Natural killer cell treated with Interleukin-12 subunit alpha and Interleukin-12 subunit beta and Interleukin-15 and Interleukin-18, amount 100 ng/mL, for 72 hours (primary cell): ENCODE measurements at regions not wholly inside any gene's neighbourhood (a gene's known extent, or its start where the extent isn't known, plus 50 kb on each side); places are given as distances from the start of the nearest gene placed in this dataset.
"Not testable (repeated sequence)": the region's sequence is repeated elsewhere in the genome, so short reads cannot be mapped to it uniquely, and the experiment has no call there.

Experiments
- ATAC-seq, 2 donors: fragments of 150-1000 bp; cut with Tn5 transposase in 1 of 2; sonication (Bioruptor Pico), chemical (Tn5 transposase) in 1 of 2; 2 replicates each; pipeline ENCODE4 v1.10.0; 2021
- DNase-seq: peaks from one replicate; pipeline ENCODE4 v3.0.0; 2022; ENCODE audit warnings: low spot score
- H3K27ac Mint-ChIP-seq, 2 donors: 1 replicate in 1 of 2; 2 replicates in 1 of 2; pipeline ENCODE4 v1.8.0; 2022; ENCODE audit warnings: mixed read lengths in 2 of 2, mild to moderate bottlenecking in 1 of 2, moderate library complexity in 1 of 2
- H3K27me3 Mint-ChIP-seq, 2 donors: 1 replicate in 1 of 2; 2 replicates in 1 of 2; pipeline ENCODE4 v1.8.0; 2022; ENCODE audit warnings: mixed read lengths in 2 of 2
- H3K36me3 Mint-ChIP-seq: one replicate; pipeline ENCODE4 v1.8.0; 2022; ENCODE audit warnings: mixed read lengths
- H3K4me1 Mint-ChIP-seq, 2 donors: 1 replicate in 1 of 2; 2 replicates in 1 of 2; pipeline ENCODE4 v1.8.0; 2022; ENCODE audit warnings: low read depth in 2 of 2, mixed read lengths in 2 of 2, mild to moderate bottlenecking in 1 of 2
- H3K4me3 Mint-ChIP-seq: one replicate; pipeline ENCODE4 v1.8.0; 2022; ENCODE audit warnings: mixed read lengths
- H3K9me3 Mint-ChIP-seq: 2 replicates; pipeline ENCODE4 v1.8.0; 2022; ENCODE audit warnings: mixed read lengths

DNA sequence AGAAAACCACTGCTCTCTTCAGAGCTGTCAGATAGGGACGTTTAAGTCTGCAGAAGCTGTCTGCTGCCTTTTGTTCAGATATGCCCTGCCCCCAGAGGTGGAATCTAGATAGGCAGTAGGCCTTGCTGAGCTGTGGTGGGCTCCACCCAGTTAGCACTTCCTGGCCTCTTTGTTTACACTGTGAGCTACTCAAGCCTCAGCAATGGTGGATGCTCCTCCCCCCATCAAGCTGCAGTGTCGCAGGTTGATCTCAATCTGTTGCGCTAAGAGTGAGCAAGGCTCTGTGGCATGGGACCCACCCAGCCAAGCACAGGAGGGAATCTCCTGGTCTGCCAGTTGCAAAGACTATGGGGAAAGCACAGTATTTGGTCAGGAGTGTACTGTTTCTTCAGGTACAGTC, 59.2 kb upstream of the ZNF641 start:
- Mint-ChIP-seq H3K36me3 (peaks cover 28% of the 10 kb centered on the region), H3K9me3 (peaks cover 10% of the 10 kb centered on the region), H3K4me3 (peak overlapping the region; percentile 30), H3K27ac (peak overlapping the region in 1 of 2 donors; percentile 12), H3K4me1 (peaks cover 6 to 12% of the 10 kb centered on the region in 2 donors)
- H3K27me3 Mint-ChIP-seq, DNase-seq, ATAC-seq: not testable (repeated sequence)

DNA sequence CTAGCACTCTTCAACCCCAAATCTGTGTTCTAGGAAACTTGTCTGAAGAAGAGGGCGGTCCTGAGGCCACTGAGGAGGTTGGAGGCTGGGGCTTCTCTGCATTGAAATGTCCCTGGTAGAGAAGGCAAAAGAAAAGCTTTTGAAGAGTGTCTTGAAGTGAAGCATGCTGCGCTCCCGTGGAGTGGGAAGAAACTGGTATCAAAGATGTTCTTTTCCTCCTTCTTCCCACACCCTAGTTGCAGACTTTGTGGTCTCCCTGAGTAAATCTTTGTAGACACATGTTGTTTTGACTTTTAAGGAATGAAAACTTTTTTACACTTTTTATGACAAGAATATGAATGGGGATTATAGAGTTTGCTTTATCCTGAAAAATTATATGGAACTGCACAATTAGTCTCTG, 59.0 kb upstream of the ANP32D start:
- Mint-ChIP-seq H3K4me3 (no peak overlapping the region), H3K9me3 (no peaks in the 10 kb centered on the region), H3K27me3 (peaks cover 27 to 30% of the 10 kb centered on the region in 2 donors), H3K36me3 (peaks cover 24% of the 10 kb centered on the region), H3K4me1 (peaks cover 6 to 12% of the 10 kb centered on the region in 2 donors), H3K27ac (no peak overlapping the region)
- ATAC-seq (no peak), DNase-seq (no peak)

GRCh38 chr12:48414021-48414420, 58.3 kb upstream of the ANP32D start:
- DNase-seq (no peak), ATAC-seq (no peak)
- Mint-ChIP-seq H3K27ac (no peak overlapping the region), H3K36me3 (peaks cover 24% of the 10 kb centered on the region), H3K4me1 (peaks cover 6 to 12% of the 10 kb centered on the region in 2 donors), H3K4me3 (no peak overlapping the region), H3K27me3 (peaks cover 27 to 34% of the 10 kb centered on the region in 2 donors), H3K9me3 (no peaks in the 10 kb centered on the region)

DNA sequence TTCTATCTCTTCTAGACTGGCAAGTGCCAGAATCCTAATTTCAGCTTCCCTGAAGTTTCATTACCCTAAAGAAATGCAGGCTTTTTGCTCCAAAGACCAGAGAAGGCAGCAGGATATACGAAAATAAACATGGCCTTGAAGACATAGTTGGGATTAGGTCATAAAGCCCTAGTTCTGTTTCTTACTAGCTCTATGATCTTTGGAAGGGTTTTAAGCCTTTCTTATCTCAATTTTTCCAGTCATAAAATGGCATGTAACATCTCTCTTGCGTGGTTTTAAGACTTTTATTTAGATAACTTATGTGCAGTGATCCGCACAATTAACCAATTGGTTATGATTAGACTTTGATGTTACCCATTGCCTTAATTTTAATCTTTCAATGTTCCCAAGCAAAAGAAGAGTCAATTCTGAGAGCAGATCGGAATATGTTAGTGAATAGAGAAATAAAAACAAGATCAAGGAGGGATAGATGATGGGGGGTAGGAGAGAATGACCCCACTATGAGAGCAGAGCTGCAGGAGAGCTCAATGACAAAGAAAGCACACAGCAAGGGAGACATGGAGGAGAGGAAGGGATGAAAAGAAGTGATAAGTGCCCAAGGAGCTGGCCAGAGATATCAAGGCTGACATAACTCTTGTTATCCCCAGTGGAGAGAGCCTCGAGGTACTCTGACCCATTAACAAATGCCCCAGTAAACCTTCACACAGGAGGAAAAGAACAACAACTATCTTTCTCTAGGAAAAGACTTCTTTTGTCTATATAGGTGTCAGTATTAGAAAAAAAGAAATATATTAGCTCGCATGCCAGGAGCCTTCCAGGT, 53.0 kb upstream of the ANP32D start:
- ATAC-seq: no peak
- peaks cover 31 to 48% of the 10 kb centered on the region in 2 donors for H3K27me3 Mint-ChIP-seq
- H3K4me1 Mint-ChIP-seq: no peaks in the 10 kb centered on the region
- peaks cover 17% of the 10 kb centered on the region for H3K36me3 Mint-ChIP-seq
- no peak overlapping the region for H3K27ac Mint-ChIP-seq
- DNase-seq: no peak
- H3K9me3 Mint-ChIP-seq: no peaks in the 10 kb centered on the region
- H3K4me3 Mint-ChIP-seq: no peak overlapping the region

- no peaks in the 10 kb centered on the region for H3K9me3 Mint-ChIP-seq
- H3K4me1 Mint-ChIP-seq: no peaks in the 10 kb centered on the region
- H3K36me3 Mint-ChIP-seq: peaks cover 10% of the 10 kb centered on the region
- ATAC-seq (no peak), DNase-seq (no peak)
- H3K27ac Mint-ChIP-seq: no peak overlapping the region
- no peak overlapping the region for H3K4me3 Mint-ChIP-seq
- H3K27me3 Mint-ChIP-seq: peaks cover 25 to 39% of the 10 kb centered on the region in 2 donors
Observed at GRCh38 chr12:48420039-48420775, 52.2 kb upstream of the ANP32D start.

- Mint-ChIP-seq H3K27me3 (peaks cover 19 to 27% of the 10 kb centered on the region in 2 donors), H3K36me3 (no peaks in the 10 kb centered on the region), H3K4me1 (no peaks in the 10 kb centered on the region), H3K27ac (no peak overlapping the region), H3K9me3 (no peaks in the 10 kb centered on the region), H3K4me3 (no peak overlapping the region)
- DNase-seq (no peak), ATAC-seq (no peak)
Observed at GRCh38 chr12:48422060-48422459, 50.3 kb upstream of the ANP32D start.
